DOHH2 (cell line): ENCODE measurements at regions not wholly inside any gene's neighbourhood (a gene's known extent, or its start where the extent isn't known, plus 50 kb on each side); places are given as distances from the start of the nearest gene placed in this dataset.

Source experiments
- H3F3A ChIP-seq: fragments of 200-600 bp; sonication (generic), shearing (Covaris generic); 2 replicates; pipeline ENCODE4 v1.6.0; 2016; ENCODE audit warnings: antibody characterized with exemption, mild to moderate bottlenecking; ENCODE audit not compliant: control insufficient read depth, insufficient read depth
- H3K27ac ChIP-seq: fragments of 200-600 bp; sonication (generic); 2 replicates; pipeline ENCODE4 v1.5.1; 2014; ENCODE audit warnings: low read depth, mild to moderate bottlenecking, low read length, moderate library complexity
- H3K27me3 ChIP-seq: fragments of 200-600 bp; sonication (generic); 2 replicates; pipeline ENCODE4 v1.6.1; 2014; ENCODE audit warnings: mild to moderate bottlenecking, low read length, mixed read lengths; ENCODE audit not compliant: control insufficient read depth
- H3K36me3 ChIP-seq: fragments of 200-600 bp; sonication (generic); 2 replicates; pipeline ENCODE4 v1.6.1; 2014; ENCODE audit warnings: mild to moderate bottlenecking, low read length, moderate library complexity, mixed read lengths; ENCODE audit not compliant: control insufficient read depth
- H3K4me1 ChIP-seq: fragments of 200-600 bp; sonication (generic); 2 replicates; pipeline ENCODE4 v1.6.1; 2014; ENCODE audit warnings: mild to moderate bottlenecking, low read length, mixed read lengths; ENCODE audit not compliant: control insufficient read depth
- H3K4me2 ChIP-seq: fragments of 200-600 bp; sonication (generic); 2 replicates; pipeline ENCODE4 v1.6.0; 2014; ENCODE audit warnings: mild to moderate bottlenecking, low read length, moderate library complexity
- H3K4me3 ChIP-seq: fragments of 200-600 bp; sonication (generic); 2 replicates; pipeline ENCODE4 v1.5.1; 2014; ENCODE audit warnings: mild to moderate bottlenecking, low read length, mixed read lengths
- H3K79me2 ChIP-seq: fragments of 200-600 bp; sonication (generic); 2 replicates; pipeline ENCODE4 v1.6.1; 2014; ENCODE audit warnings: mild to moderate bottlenecking, low read length, mixed read lengths; ENCODE audit not compliant: control insufficient read depth
- H3K9me2 ChIP-seq: fragments of 200-600 bp; sonication (generic); replicated peaks from 2 replicates; pipeline ENCODE4 v1.6.1; 2014; ENCODE audit warnings: mild to moderate bottlenecking, low read length, mixed read lengths; ENCODE audit not compliant: control insufficient read depth
- H3K9me3 ChIP-seq: fragments of 200-600 bp; sonication (generic); 2 replicates; pipeline ENCODE4 v1.6.1; 2014; ENCODE audit warnings: antibody characterized with exemption, low read length, mixed read lengths; ENCODE audit not compliant: control insufficient read depth, insufficient read depth
- H4K20me1 ChIP-seq: fragments of 200-600 bp; sonication (generic); 2 replicates; pipeline ENCODE4 v1.6.0; 2014; ENCODE audit warnings: low read depth, mild to moderate bottlenecking, antibody characterized with exemption, low read length, moderate library complexity; ENCODE audit not compliant: control insufficient read depth, insufficient read depth
- CTCF ChIP-seq: fragments of 200-600 bp; sonication (generic); IDR thresholded peaks from one replicate; pipeline ENCODE4 v1.5.1; 2014; ENCODE audit warnings: antibody characterized with exemption, mild to moderate bottlenecking, low read depth, low read length; ENCODE audit not compliant: poor library complexity, severe bottlenecking
- EZH2phosphoT487 ChIP-seq: fragments of 200-600 bp; sonication (generic); IDR thresholded peaks from 2 replicates; pipeline ENCODE4 v1.6.1; 2017; ENCODE audit warnings: borderline replicate concordance, mild to moderate bottlenecking, antibody characterized with exemption, low read length, moderate library complexity, mixed read lengths

- H3K4me1 ChIP-seq, result no peaks in the 10 kb centered on the region
- H3K79me2 ChIP-seq, result no peaks in the 10 kb centered on the region
- no peaks in the 10 kb centered on the region for H3K9me3 ChIP-seq
- H4K20me1 ChIP-seq, result no peaks in the 10 kb centered on the region
- no peak overlapping the region for H3K4me2 ChIP-seq
- H3K4me3 ChIP-seq, result no peak overlapping the region
- H3K27me3 ChIP-seq, result no peaks in the 10 kb centered on the region
- TF ChIP-seq CTCF (no peak), EZH2phosphoT487 (no peak)
- no peaks in the 10 kb centered on the region for H3K36me3 ChIP-seq
- no peak overlapping the region for H3K27ac ChIP-seq
- H3F3A ChIP-seq, result no peaks in the 10 kb centered on the region
- no peaks in the 10 kb centered on the region for H3K9me2 ChIP-seq
Measured at GRCh38 chr2:126187668-126188067, 468.3 kb upstream of the GYPC start.

DNA sequence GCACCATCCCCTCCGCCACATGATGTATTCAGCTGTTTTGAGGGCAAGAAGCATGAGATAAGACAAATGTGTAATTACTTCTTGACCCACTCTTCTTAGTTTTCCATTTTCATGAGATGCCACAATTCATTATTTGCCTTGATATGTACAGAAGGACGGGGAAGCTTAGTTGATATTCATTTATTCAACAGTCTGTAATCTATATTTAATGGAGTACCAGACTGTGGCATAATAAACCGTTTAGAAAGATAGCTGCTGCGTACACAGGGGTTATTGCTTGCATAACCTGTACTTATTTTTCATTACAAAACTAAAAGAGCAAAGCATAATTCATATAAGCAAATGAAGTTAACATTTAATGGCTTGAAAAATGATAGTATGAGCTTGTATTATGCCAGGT is 466.4 kb upstream of the GYPC start:
- TF ChIP-seq EZH2phosphoT487, result no peak
- no peak for TF ChIP-seq CTCF
- Histone ChIP-seq H3K4me1 (no peaks in the 10 kb centered on the region), H3K9me2 (no peaks in the 10 kb centered on the region; the same call in 1 of the 2 replicates)

GRCh38 chr2:126200538-126200937 is 455.4 kb upstream of the GYPC start:
- Histone ChIP-seq H3K36me3 (no peaks in the 10 kb centered on the region), H4K20me1 (no peaks in the 10 kb centered on the region), H3K79me2 (no peaks in the 10 kb centered on the region), H3K9me3 (no peaks in the 10 kb centered on the region), H3F3A (no peaks in the 10 kb centered on the region), H3K9me2 (no peaks in the 10 kb centered on the region), H3K27me3 (no peaks in the 10 kb centered on the region), H3K4me2 (no peak overlapping the region), H3K4me1 (no peaks in the 10 kb centered on the region), H3K27ac (no peak overlapping the region), H3K4me3 (no peak overlapping the region)
- no peak for TF ChIP-seq CTCF
- TF ChIP-seq EZH2phosphoT487, result no peak

More for the DNA sequence above, 466.4 kb upstream of the GYPC start:
- H4K20me1 ChIP-seq, result no peaks in the 10 kb centered on the region
- no peak overlapping the region for H3K4me2 ChIP-seq
- H3K79me2 ChIP-seq, result no peaks in the 10 kb centered on the region
- no peaks in the 10 kb centered on the region for H3F3A ChIP-seq
- H3K36me3 ChIP-seq, result no peaks in the 10 kb centered on the region
- no peaks in the 10 kb centered on the region for H3K27me3 ChIP-seq
- no peak overlapping the region for H3K4me3 ChIP-seq
- H3K27ac ChIP-seq, result no peak overlapping the region
- H3K9me3 ChIP-seq, result no peaks in the 10 kb centered on the region

GRCh38 chr2:126208266-126208665 is 447.7 kb upstream of the GYPC start:
- no peak for TF ChIP-seq CTCF
- no peak for TF ChIP-seq EZH2phosphoT487

More at GRCh38 chr2:126208266-126208665, 447.7 kb upstream of the GYPC start:
- H3K4me1 ChIP-seq, result no peaks in the 10 kb centered on the region
- H3K4me3 ChIP-seq, result no peak overlapping the region
- no peaks in the 10 kb centered on the region for H3K9me3 ChIP-seq
- no peaks in the 10 kb centered on the region for H3K9me2 ChIP-seq
- no peak overlapping the region for H3K4me2 ChIP-seq
- H3F3A ChIP-seq, result no peaks in the 10 kb centered on the region
- no peaks in the 10 kb centered on the region for H3K27me3 ChIP-seq
- no peak overlapping the region for H3K27ac ChIP-seq
- no peaks in the 10 kb centered on the region for H3K79me2 ChIP-seq
- no peaks in the 10 kb centered on the region for H4K20me1 ChIP-seq
- H3K36me3 ChIP-seq, result no peaks in the 10 kb centered on the region
